GM19467 (cell line): ENCODE measurements at regions not wholly inside any gene's neighbourhood (a gene's known extent, or its start where the extent isn't known, plus 50 kb on each side); places are given as distances from the start of the nearest gene placed in this dataset.

Experiments
- ATAC-seq: cut with Tn5 transposase; IDR thresholded peaks from one replicate; pipeline ENCODE4 v1.9.1; 2021; ENCODE audit warnings: mild to moderate bottlenecking, moderate library complexity; ENCODE audit not compliant: unreplicated experiment

- no peak for ATAC-seq
Measured at GRCh38 chr18:54100920-54101470, 123.5 kb downstream of the MBD2 start.

- no peak for ATAC-seq
Measured at GRCh38 chr18:54100466-54100865, 124.0 kb downstream of the MBD2 start.

GRCh38 chr18:54094474-54094873 lies 130.0 kb downstream of the MBD2 start:
- ATAC-seq, result no peak

- no peak for ATAC-seq
Measured at GRCh38 chr18:54090856-54091255, 133.6 kb downstream of the MBD2 start.

- no peak for ATAC-seq
Measured at GRCh38 chr18:54089749-54090459, 134.6 kb downstream of the MBD2 start.

- ATAC-seq, result no peak
Measured at GRCh38 chr18:54086863-54087262, 137.6 kb downstream of the MBD2 start.

GRCh38 chr18:54086046-54086802 lies 138.2 kb downstream of the MBD2 start:
- no peak for ATAC-seq

- no peak for ATAC-seq
Measured at GRCh38 chr18:54080858-54081257, 143.6 kb downstream of the MBD2 start.

GRCh38 chr18:54076166-54076565 lies 148.3 kb downstream of the MBD2 start:
- no peak for ATAC-seq

- no peak for ATAC-seq
Measured at GRCh38 chr18:54075689-54076088, 148.8 kb downstream of the MBD2 start.

GRCh38 chr18:54069729-54070128 lies 154.7 kb downstream of the MBD2 start:
- no peak for ATAC-seq

- ATAC-seq, result no peak
Measured at GRCh38 chr18:54060343-54061005, 164.0 kb downstream of the MBD2 start.

- no peak for ATAC-seq
Measured at GRCh38 chr18:54052732-54053429, 171.6 kb downstream of the MBD2 start.

GRCh38 chr18:54052259-54052658 lies 172.2 kb downstream of the MBD2 start:
- ATAC-seq, result no peak

- no peak for ATAC-seq
Measured at GRCh38 chr18:54043484-54044251, 180.8 kb downstream of the MBD2 start.

GRCh38 chr18:54035927-54036326 lies 188.5 kb downstream of the MBD2 start:
- no peak for ATAC-seq

GRCh38 chr18:54033052-54033451 lies 191.4 kb downstream of the MBD2 start:
- no peak for ATAC-seq

- ATAC-seq, result no peak
Measured at GRCh38 chr18:54032412-54032811, 192.1 kb downstream of the MBD2 start.

GRCh38 chr18:54031243-54031642 lies 193.2 kb downstream of the MBD2 start:
- ATAC-seq, result no peak

- ATAC-seq, result no peak
Measured at GRCh38 chr18:54030434-54030833, 194.0 kb downstream of the MBD2 start.
